ENCODE measurements at regions not wholly inside any gene's neighbourhood (a gene's known extent, or its start where the extent isn't known, plus 50 kb on each side); places are given as distances from the start of the nearest gene placed in this dataset.

- TF ChIP-seq TSHZ2 (CRISPR knock-in tag; IDR thresholded peaks at IDR 0.05) (no peak), RARB (CRISPR knock-in tag; IDR thresholded peaks at IDR 0.05) (no peak), ZFP30 (CRISPR knock-in tag; IDR thresholded peaks at IDR 0.05) (no peak), ESRRG (CRISPR knock-in tag; IDR thresholded peaks at IDR 0.05) (no peak), PATZ1 (CRISPR knock-in tag; IDR thresholded peaks at IDR 0.05; ENCODE audit: borderline replicate concordance) (no peak), CSRNP3 (CRISPR knock-in tag; IDR thresholded peaks at IDR 0.05) (no peak), TCF4 (CRISPR knock-in tag; IDR thresholded peaks at IDR 0.05; ENCODE audit: borderline replicate concordance) (no peak), ZFP3 (CRISPR knock-in tag; IDR thresholded peaks at IDR 0.05) (no peak), POU6F1 (CRISPR knock-in tag; IDR thresholded peaks at IDR 0.05; ENCODE audit: borderline replicate concordance, low read depth) (no peak), ZC3H10 (CRISPR knock-in tag; IDR thresholded peaks at IDR 0.05) (no peak), ARNTL (CRISPR knock-in tag; IDR thresholded peaks at IDR 0.05; ENCODE audit: borderline replicate concordance, low read depth) (no peak), SNAI2 (CRISPR knock-in tag; IDR thresholded peaks at IDR 0.05) (no peak), CREB5 (CRISPR knock-in tag; IDR thresholded peaks at IDR 0.05; ENCODE audit: low read depth) (no peak), ISL1 (CRISPR knock-in tag; IDR thresholded peaks at IDR 0.05) (no peak)
These were observed 515.5 kb upstream of the NOX3 start for GRCh38 chr6:155970876-155971708.
